Smooth muscle cell (in vitro differentiated cells): ENCODE measurements at regions not wholly inside any gene's neighbourhood (a gene's known extent, or its start where the extent isn't known, plus 50 kb on each side); places are given as distances from the start of the nearest gene placed in this dataset.

ENCODE experiments used
- DNase-seq: peaks from one replicate; lab custom pipeline; 2025; ENCODE audit not compliant: unreplicated experiment; lab: John Stamatoyannopoulos, UW
- H2AFZ ChIP-seq: fragments of 200-600 bp; sonication (generic); 2 replicates; pipeline ENCODE4 v1.6.0; 2016; ENCODE audit warnings: antibody characterized with exemption, low read depth, mild to moderate bottlenecking
- H3F3A ChIP-seq: fragments of 200-600 bp; sonication (generic); 2 replicates; pipeline ENCODE4 v1.6.0; 2017; ENCODE audit warnings: antibody characterized with exemption, low read depth
- H3K27ac ChIP-seq: fragments of 200-600 bp; sonication (generic); 2 replicates; pipeline ENCODE4 v1.5.1; 2016; ENCODE audit warnings: low read depth, mild to moderate bottlenecking
- H3K27me3 ChIP-seq: fragments of 200-600 bp; sonication (generic); 2 replicates; pipeline ENCODE4 v1.6.1; 2016; ENCODE audit warnings: low read depth, mild to moderate bottlenecking
- H3K36me3 ChIP-seq: fragments of 200-600 bp; sonication (generic); 2 replicates; pipeline ENCODE4 v1.5.1; 2016; ENCODE audit warnings: low read depth
- H3K4me1 ChIP-seq: fragments of 200-600 bp; sonication (generic); 2 replicates; pipeline ENCODE4 v1.5.1; 2016; ENCODE audit warnings: low read depth
- H3K4me2 ChIP-seq: fragments of 200-600 bp; sonication (generic); 2 replicates; pipeline ENCODE4 v1.6.0; 2016; ENCODE audit warnings: mild to moderate bottlenecking
- H3K4me3 ChIP-seq: fragments of 200-600 bp; sonication (generic); 2 replicates; pipeline ENCODE4 v1.5.1; 2016; ENCODE audit warnings: mild to moderate bottlenecking
- H3K79me2 ChIP-seq: fragments of 200-600 bp; sonication (generic); 2 replicates; pipeline ENCODE4 v1.6.0; 2016; ENCODE audit warnings: low read depth, mild to moderate bottlenecking
- H3K9ac ChIP-seq: fragments of 200-600 bp; sonication (generic); 2 replicates; pipeline ENCODE4 v1.6.0; 2016; ENCODE audit warnings: low read depth
- H3K9me3 ChIP-seq: fragments of 200-600 bp; sonication (generic); replicated peaks from 2 replicates; pipeline ENCODE4 v1.5.1; 2016; ENCODE audit warnings: low read depth
- H4K20me1 ChIP-seq: fragments of 200-600 bp; sonication (generic); 2 replicates; pipeline ENCODE4 v1.6.0; 2016; ENCODE audit warnings: low read depth
- CTCF ChIP-seq: fragments of 200-600 bp; sonication (generic); IDR thresholded peaks from 2 replicates; pipeline ENCODE4 v1.5.1; 2017; ENCODE audit warnings: borderline replicate concordance, mild to moderate bottlenecking, antibody characterized with exemption; ENCODE audit not compliant: insufficient read depth, poor library complexity, severe bottlenecking
- WGBS: methylation state at CpG from one replicate; pipeline ENCODE4 v1.1.7; 2016; ENCODE audit warnings: low lambda C conversion rate; 5-methylcytosine and 5-hydroxymethylcytosine counted together

GRCh38 chr2:200756618-200757321, 54.9 kb upstream of the BZW1 start:
- peak overlapping the region; percentile 63 for H2AFZ ChIP-seq
- H3K4me1 ChIP-seq: peaks cover 13% of the 10 kb centered on the region
- H3F3A ChIP-seq: peaks cover 12% of the 10 kb centered on the region
- H3K9me3 ChIP-seq: no peaks in the 10 kb centered on the region
- no peaks in the 10 kb centered on the region for H3K27me3 ChIP-seq
- WGBS: 32% methylated on average over 4 of the region's 4 CpGs
- no peak for DNase-seq
- peak overlapping the region; percentile 33 for H3K9ac ChIP-seq
- peak overlapping the region; percentile 67 for H3K4me2 ChIP-seq
- no peak overlapping the region for H3K4me3 ChIP-seq
- peak overlapping the region; percentile 80 for H3K27ac ChIP-seq
- TF ChIP-seq CTCF: no peak
- H4K20me1 ChIP-seq: no peaks in the 10 kb centered on the region
- H3K36me3 ChIP-seq: no peaks in the 10 kb centered on the region
- H3K79me2 ChIP-seq: no peaks in the 10 kb centered on the region

GRCh38 chr2:200757399-200757798, 54.3 kb upstream of the BZW1 start:
- peaks cover 13% of the 10 kb centered on the region for H3K4me1 ChIP-seq
- no peaks in the 10 kb centered on the region for H3K36me3 ChIP-seq
- peak overlapping the region; percentile 67 for H3K4me2 ChIP-seq
- peaks cover 12% of the 10 kb centered on the region for H3F3A ChIP-seq
- DNase-seq: no peak
- H4K20me1 ChIP-seq: no peaks in the 10 kb centered on the region
- no peaks in the 10 kb centered on the region for H3K79me2 ChIP-seq
- peak overlapping the region; percentile 33 for H3K9ac ChIP-seq
- H3K9me3 ChIP-seq: no peaks in the 10 kb centered on the region
- H2AFZ ChIP-seq: peak overlapping the region; percentile 63
- no peak overlapping the region for H3K4me3 ChIP-seq
- no peak for TF ChIP-seq CTCF
- H3K27ac ChIP-seq: peak overlapping the region; percentile 80
- WGBS: 38% methylated on average over 4 of the region's 4 CpGs
- H3K27me3 ChIP-seq: no peaks in the 10 kb centered on the region

- Histone ChIP-seq H3F3A (peaks cover 12% of the 10 kb centered on the region), H3K4me1 (peaks cover 13% of the 10 kb centered on the region), H3K4me2 (no peak overlapping the region), H2AFZ (no peak overlapping the region), H3K9ac (no peak overlapping the region), H3K36me3 (no peaks in the 10 kb centered on the region), H3K27ac (no peak overlapping the region), H4K20me1 (no peaks in the 10 kb centered on the region), H3K27me3 (no peaks in the 10 kb centered on the region), H3K9me3 (no peaks in the 10 kb centered on the region), H3K79me2 (no peaks in the 10 kb centered on the region), H3K4me3 (no peak overlapping the region)
- 89% methylated on average over 4 of the region's 4 CpGs for WGBS
- TF ChIP-seq CTCF: no peak
- no peak for DNase-seq
Observed at GRCh38 chr2:200758341-200758740, 53.4 kb upstream of the BZW1 start.

GRCh38 chr2:200761266-200761665, 50.4 kb upstream of the BZW1 start:
- Histone ChIP-seq H4K20me1 (no peaks in the 10 kb centered on the region), H3K4me1 (peaks cover 22% of the 10 kb centered on the region), H3K9me3 (no peaks in the 10 kb centered on the region), H3K27me3 (no peaks in the 10 kb centered on the region), H3K27ac (peak overlapping the region; percentile 13), H2AFZ (no peak overlapping the region), H3K4me3 (no peak overlapping the region), H3F3A (peaks cover 11% of the 10 kb centered on the region), H3K79me2 (no peaks in the 10 kb centered on the region), H3K4me2 (peak overlapping the region; percentile 30), H3K36me3 (no peaks in the 10 kb centered on the region), H3K9ac (no peak overlapping the region)
- no peak for DNase-seq
- 43% methylated on average over 1 of the region's 1 CpG for WGBS
- TF ChIP-seq CTCF: no peak
